GM13976 (cell line): ENCODE measurements at regions not wholly inside any gene's neighbourhood (a gene's known extent, or its start where the extent isn't known, plus 50 kb on each side); places are given as distances from the start of the nearest gene placed in this dataset.

Experiments
- DNase-seq: peaks from one replicate; pipeline ENCODE4 v3.0.0; 2012; ENCODE audit warnings: low spot score
- CTCF ChIP-seq: IDR thresholded peaks from 2 replicates; pipeline ENCODE4 v1.5.1; 2012; ENCODE audit warnings: borderline replicate concordance, mild to moderate bottlenecking; ENCODE audit not compliant: insufficient read depth; ENCODE audit errors: extremely low read depth, missing control alignments, control extremely low read depth
- in situ Hi-C: fragments of 300-500 bp; cut with MboI; formaldehyde crosslinking; loops from one replicate; pipeline ENCODE4 v1.12.0; 2022; ENCODE audit warnings: low sequenced_read_pairs, mixed read lengths, inconsistent platforms; ENCODE audit not compliant: unreplicated experiment

GRCh38 chr5:164431634-164432304, 926.4 kb downstream of the MAT2B start:
- DNase-seq = no peak
- TF ChIP-seq CTCF = no peak
- in situ Hi-C loops = no loop called here

- in situ Hi-C loops = no loop called here
- DNase-seq = no peak
- TF ChIP-seq CTCF = no peak
Observed at GRCh38 chr5:164433106-164433870, 927.9 kb downstream of the MAT2B start.

GRCh38 chr5:164435576-164435975, 930.2 kb downstream of the MAT2B start:
- in situ Hi-C loops = no loop called here
- DNase-seq = no peak
- no peak for TF ChIP-seq CTCF

GRCh38 chr5:164439799-164440198, 934.4 kb downstream of the MAT2B start:
- TF ChIP-seq CTCF = no peak
- DNase-seq = no peak
- in situ Hi-C loops = no loop called here

GRCh38 chr5:164449460-164449859, 944.0 kb downstream of the MAT2B start:
- in situ Hi-C loops = no loop called here
- DNase-seq = no peak
- no peak for TF ChIP-seq CTCF

- TF ChIP-seq CTCF = no peak
- no peak for DNase-seq
- in situ Hi-C loops = no loop called here
Observed at GRCh38 chr5:164466033-164466432, 960.6 kb downstream of the MAT2B start.
